Adrenal gland (tissue), 9 donors: ENCODE measurements at regions not wholly inside any gene's neighbourhood (a gene's known extent, or its start where the extent isn't known, plus 50 kb on each side); places are given as distances from the start of the nearest gene placed in this dataset.
A peak's percentile ranks its signal among the peaks of the same experiment; 100 is the strongest.

ENCODE experiments used
- DNase-seq, 7 donors: peaks; one replicate each; pipeline ENCODE4 v3.0.0-alpha.2; 2019 to 2020
- H3K27ac ChIP-seq, 5 donors: fragments of 200-600 bp; sonication (generic) in 4 of 5; 1 replicate in 3 of 5; 2 replicates in 2 of 5; pipeline versions ENCODE4 v1.5.1 to v1.8.0; 2016 to 2020; ENCODE audit warnings: mild to moderate bottlenecking in 1 of 5
- H3K27me3 ChIP-seq: fragments of 200-600 bp; 2 replicates; pipeline ENCODE4 v1.8.0; 2021
- H3K36me3 ChIP-seq, 2 donors: fragments of 200-600 bp; replicated peaks in 1 of 2; 1 replicate in 1 of 2; 2 replicates in 1 of 2; pipeline versions ENCODE4 v1.5.1 to v1.8.0; 2018 to 2022
- H3K4me1 ChIP-seq, 2 donors: fragments of 200-600 bp; replicated peaks in 1 of 2; 1 replicate in 1 of 2; 2 replicates in 1 of 2; pipeline versions ENCODE4 v1.5.1 to v1.8.0; 2018 to 2021
- H3K4me3 ChIP-seq, 4 donors: fragments of 200-600 bp; sonication (generic) in 3 of 4; one replicate each; pipeline ENCODE4 v1.5.1; 2016 to 2018
- H3K9me3 ChIP-seq, 3 donors: fragments of 200-600 bp; sonication (generic) in 1 of 3; replicated peaks in 1 of 3; 1 replicate in 2 of 3; 2 replicates in 1 of 3; pipeline versions ENCODE4 v1.5.1 to v1.8.0; 2016 to 2021
- CTCF ChIP-seq, 6 experiments: fragments of 450-650 bp in 4 of 6; fragments of 200-600 bp in 2 of 6; sonication (generic) in 1 of 6; IDR thresholded peaks; 1 replicate in 5 of 6; 2 replicates in 1 of 6; pipeline versions ENCODE4 v1.5.1 to v1.8.0; 2016 to 2021; ENCODE audit warnings: antibody characterized with exemption in 6 of 6, mild to moderate bottlenecking in 2 of 6, moderate library complexity in 1 of 6
- POLR2A ChIP-seq, 2 donors: fragments of 450-650 bp; IDR thresholded peaks; one replicate each; pipeline ENCODE4 v1.6.1; 2017; ENCODE audit warnings: antibody characterized with exemption in 2 of 2, mild to moderate bottlenecking in 2 of 2, moderate library complexity in 1 of 2
- WGBS, 4 donors: extraction: QIAGEN DNeasy Blood & Tissue Kit in 2 of 4; methylation state at CpG; one replicate each; pipeline versions ENCODE4 v1.1.5 to v1.1.7; 2013 to 2017; 5-methylcytosine and 5-hydroxymethylcytosine counted together
- intact Hi-C, 2 donors: fragments of 100-400 bp; cut with DNase I; formaldehyde crosslinking; loops; one replicate each; pipeline versions ENCODE4 v1.14.1 to v1.15.0; 2022 to 2023
- donor health status: healthy with polysubstance abuse.
- donor health status: Bipolar disorder and iron deficiency.
- donor health status: DM: yes; HTN: yes; CAD: no.
- donor health status: DM: no; HTN: no; CAD: no.
- donor health status: DM: no; HTN: no; CAD: no.

GRCh38 chr17:27378482-27379175 is 77.6 kb upstream of the KSR1 start:
- Histone ChIP-seq H3K4me1 (peaks cover 8 to 13% of the 10 kb centered on the region in 2 donors), H3K27ac (no peak overlapping the region), H3K4me3 (no peak overlapping the region), H3K27me3 (no peaks in the 10 kb centered on the region), H3K36me3 (no peaks in the 10 kb centered on the region), H3K9me3 (no peaks in the 10 kb centered on the region)
- DNase-seq, result no peak
- WGBS, 4 donors, result 79 to 90% (median 86%) methylated on average over 9 of the region's 9 CpGs
- intact Hi-C loops, result no loop called here
- TF ChIP-seq CTCF (IDR thresholded peaks at IDR 0.05) (no peak), POLR2A (IDR thresholded peaks at IDR 0.05) (no peak)

GRCh38 chr17:27379888-27380533 is 76.2 kb upstream of the KSR1 start:
- no peaks in the 10 kb centered on the region for H3K9me3 ChIP-seq
- no peaks in the 10 kb centered on the region for H3K27me3 ChIP-seq
- H3K4me1 ChIP-seq, result peaks cover 8 to 13% of the 10 kb centered on the region in 2 donors
- no peak for TF ChIP-seq CTCF (IDR thresholded peaks at IDR 0.05)
- no peak for TF ChIP-seq POLR2A (IDR thresholded peaks at IDR 0.05)
- peak overlapping the region in 1 of 5 donors; percentile 8 for H3K27ac ChIP-seq
- intact Hi-C loops, result loop anchor here (10.0 kb wide), 2 partner anchors 205 to 215 kb away; no protein-coding TSS in a partner anchor
- H3K36me3 ChIP-seq, result no peaks in the 10 kb centered on the region
- whole genome bisulfite sequencing, 4 donors, result 17 to 26% (median 22%) methylated on average over 20 to 21 of the region's 21 CpGs
- DNase-seq, result peak; percentile 47 to 79 (median 69)
- H3K4me3 ChIP-seq, result peak overlapping the region in 2 of 4 donors; percentile 23 to 37

GRCh38 chr17:27380551-27380950 is 75.7 kb upstream of the KSR1 start:
- intact Hi-C loops, result loop anchor here (10.0 kb wide), 2 partner anchors 204 to 214 kb away; no protein-coding TSS in a partner anchor
- peak overlapping the region in 2 of 4 donors; percentile 23 to 37 for H3K4me3 ChIP-seq
- peaks cover 8 to 13% of the 10 kb centered on the region in 2 donors for H3K4me1 ChIP-seq
- no peaks in the 10 kb centered on the region for H3K36me3 ChIP-seq
- 64 to 70% (median 69%) methylated on average over 8 to 10 of the region's 10 CpGs for WGBS, 4 donors
- H3K27ac ChIP-seq, result no peak overlapping the region
- peak in 1 of 7 donors; percentile 47 for DNase-seq
- no peaks in the 10 kb centered on the region for H3K27me3 ChIP-seq
- TF ChIP-seq CTCF (IDR thresholded peaks at IDR 0.05), result no peak
- no peak for TF ChIP-seq POLR2A (IDR thresholded peaks at IDR 0.05)
- no peaks in the 10 kb centered on the region for H3K9me3 ChIP-seq

- Histone ChIP-seq H3K9me3 (no peaks in the 10 kb centered on the region), H3K4me3 (no peak overlapping the region), H3K27me3 (no peaks in the 10 kb centered on the region), H3K36me3 (no peaks in the 10 kb centered on the region), H3K4me1 (peaks cover 8 to 13% of the 10 kb centered on the region in 2 donors), H3K27ac (no peak overlapping the region)
- TF ChIP-seq POLR2A (IDR thresholded peaks at IDR 0.05) (no peak), CTCF (IDR thresholded peaks at IDR 0.05) (peak; percentile 83 to 98 (median 92))
- DNase-seq, result peak; percentile 61 to 89 (median 79)
- intact Hi-C loops, result loop anchor here (10.0 kb wide), 2 partner anchors 204 to 214 kb away; no protein-coding TSS in a partner anchor
- 41 to 51% (median 42%) methylated on average over 15 to 22 of the region's 22 CpGs; no CpG with 5 or more reads in 1 of the 4 donors for WGBS, 4 donors
Observed at GRCh38 chr17:27381007-27381501, 75.2 kb upstream of the KSR1 start.
